Heart left ventricle (tissue), 16 donors: ENCODE measurements at regions not wholly inside any gene's neighbourhood (a gene's known extent, or its start where the extent isn't known, plus 50 kb on each side); places are given as distances from the start of the nearest gene placed in this dataset.
"Not testable (repeated sequence)": the region's sequence is repeated elsewhere in the genome, so short reads cannot be mapped to it uniquely, and the experiment has no call there.

Experiments used
- ATAC-seq, 4 donors: fragments of 200-7000 bp; cut with Tn5 transposase; one replicate each; pipeline ENCODE4 v1.9.1; 2020 to 2022; ENCODE audit warnings: moderate library complexity in 4 of 4, mild to moderate bottlenecking in 3 of 4, moderate number of reproducible peaks in 1 of 4
- DNase-seq, 5 donors: peaks; one replicate each; pipeline ENCODE4 v3.0.0-alpha.2; 2020
- H3K27ac ChIP-seq, 12 donors: fragments of 200-600 bp; sonication (generic) in 4 of 12; one replicate each; pipeline versions ENCODE4 v1.5.0 to v1.8.0; 2016 to 2022; ENCODE audit warnings: mild to moderate bottlenecking in 2 of 12
- H3K27me3 ChIP-seq, 9 donors: fragments of 200-600 bp; sonication (generic) in 2 of 9; one replicate each; pipeline versions ENCODE4 v1.5.1 to v1.8.0; 2016 to 2022; ENCODE audit warnings: mild to moderate bottlenecking in 3 of 9
- H3K36me3 ChIP-seq, 9 donors: fragments of 200-600 bp; sonication (generic) in 2 of 9; one replicate each; pipeline versions ENCODE4 v1.5.0 to v1.8.0; 2018 to 2022; ENCODE audit warnings: mild to moderate bottlenecking in 2 of 9
- H3K4me1 ChIP-seq, 12 donors: fragments of 200-600 bp; sonication (generic) in 4 of 12; one replicate each; pipeline versions ENCODE4 v1.5.0 to v1.8.0; 2016 to 2022; ENCODE audit warnings: mild to moderate bottlenecking in 3 of 12
- H3K4me3 ChIP-seq, 12 donors: fragments of 200-600 bp; sonication (generic) in 4 of 12; one replicate each; pipeline versions ENCODE4 v1.5.0 to v1.8.0; 2017 to 2022; ENCODE audit warnings: mild to moderate bottlenecking in 9 of 12, moderate library complexity in 4 of 12
- H3K9me3 ChIP-seq, 12 donors: fragments of 200-600 bp; sonication (generic) in 4 of 12; one replicate each; pipeline versions ENCODE4 v1.5.0 to v1.8.0; 2016 to 2022; ENCODE audit warnings: mild to moderate bottlenecking in 1 of 12
- CTCF ChIP-seq, 12 donors: fragments of 200-600 bp; sonication (generic) in 4 of 12; IDR thresholded peaks; one replicate each; pipeline versions ENCODE4 v1.5.0 to v1.8.0; 2018 to 2022; ENCODE audit warnings: antibody characterized with exemption in 12 of 12, mild to moderate bottlenecking in 5 of 12
- POLR2A ChIP-seq, 2 donors: fragments of 450-650 bp; IDR thresholded peaks; one replicate each; pipeline ENCODE4 v1.6.1; 2017; ENCODE audit warnings: antibody characterized with exemption in 2 of 2, mild to moderate bottlenecking in 2 of 2, moderate library complexity in 2 of 2
- WGBS, 4 donors: extraction: QIAGEN DNeasy Blood & Tissue Kit in 2 of 4; methylation state at CpG; one replicate each; pipeline versions ENCODE4 v1.1.5 to v1.1.7; 2013 to 2018; 5-methylcytosine and 5-hydroxymethylcytosine counted together
- intact Hi-C, 10 donors: fragments of 100-400 bp; cut with DNase I; formaldehyde crosslinking; loops; one replicate each; pipeline versions ENCODE4 v1.11.1 to v1.14.2; 2022
- donor health status: ischemic (EF 13 %, LVEDD 7.1; RV severe dilation, severe dysfunction).
- donor health status: healthy with polysubstance abuse.
- donor health status: DM: no; HTN: yes; CAD: no.
- donor health status: DM: no; HTN: no; CAD: no.
- donor health status: ischemic (EF 25% LVEDD 6.9; RV normal size, moderate dysfunction).
- donor health status: ischemic (EF 25% LVEDD 5.7; RV mildly dilated, moderate dysfunction).
- donor health status: healthy.
- donor health status: DM: yes; HTN: yes; CAD: no.
- donor health status: ischemic (EF 35%, LVEDD 5.7; RV mildly dilated, moderate dysfunction).
- donor health status: nonischemic (EF 11% LVEDD 7.7; RV severe dilation, severe dysfunction).
- donor health status: DM: yes; HTN: yes; CAD: no.
- donor health status: PGD.
- donor health status: ischemic (EF 29% LVEDD 5.4; RV normal size, mild dysfunction).
- donor health status: nonischemic (EF 23%, LVEDD 6.1; RV moderate dilation, normal function).

GRCh38 chrX:1102786-1103185 lies 109.7 kb downstream of the CRLF2 start:
- Histone ChIP-seq H3K4me3 (no peak overlapping the region), H3K27ac (no peak overlapping the region), H3K36me3 (no peaks in the 10 kb centered on the region), H3K9me3 (peaks cover 0 to 5% (median under 1%) of the 10 kb centered on the region in 12 donors), H3K27me3 (peaks cover 0 to 9% (median 0%) of the 10 kb centered on the region in 9 donors), H3K4me1 (no peaks in the 10 kb centered on the region)
- no peak for TF ChIP-seq CTCF (IDR thresholded peaks at IDR 0.05)
- no peak for TF ChIP-seq POLR2A (IDR thresholded peaks at IDR 0.05)
- intact Hi-C loops, result no loop called here
- ATAC-seq (no peak), DNase-seq (no peak)
- 48 to 73% (median 62%) methylated on average over 2 to 3 of the region's 3 CpGs for WGBS, 4 donors

GRCh38 chrX:1102221-1102620 lies 110.2 kb downstream of the CRLF2 start:
- H3K4me3 ChIP-seq, DNase-seq, H3K36me3 ChIP-seq, H3K27me3 ChIP-seq, H3K4me1 ChIP-seq, intact Hi-C loops, ATAC-seq, H3K27ac ChIP-seq: not testable (repeated sequence)
- H3K9me3 ChIP-seq, result peaks cover 0 to 10% (median 6%) of the 10 kb centered on the region in 12 donors

GRCh38 chrX:1099146-1099770 lies 113.2 kb downstream of the CRLF2 start:
- WGBS, 4 donors, result 76 to 78% (median 77%) methylated on average over 9 of the region's 9 CpGs
- intact Hi-C loops, result no loop called here
- no peak for DNase-seq
- TF ChIP-seq CTCF (IDR thresholded peaks at IDR 0.05) (no peak), POLR2A (IDR thresholded peaks at IDR 0.05) (no peak)
- no peak overlapping the region for H3K4me3 ChIP-seq
- no peaks in the 10 kb centered on the region for H3K27me3 ChIP-seq
- no peaks in the 10 kb centered on the region for H3K36me3 ChIP-seq
- H3K27ac ChIP-seq, result no peak overlapping the region
- H3K4me1 ChIP-seq, result no peaks in the 10 kb centered on the region
- ATAC-seq, result no peak
- H3K9me3 ChIP-seq, result peaks cover 0 to 16% (median 11%) of the 10 kb centered on the region in 12 donors

- no peaks in the 10 kb centered on the region for H3K4me1 ChIP-seq
- ATAC-seq (no peak), DNase-seq (no peak)
- TF ChIP-seq POLR2A (IDR thresholded peaks at IDR 0.05) (no peak), CTCF (IDR thresholded peaks at IDR 0.05) (no peak)
- no peaks in the 10 kb centered on the region for H3K36me3 ChIP-seq
- peaks cover 0 to 16% (median 11%) of the 10 kb centered on the region in 12 donors for H3K9me3 ChIP-seq
- no peak overlapping the region for H3K4me3 ChIP-seq
- intact Hi-C loops, result no loop called here
- 78 to 100% (median 95%) methylated on average over 1 of the region's 1 CpG for WGBS, 4 donors
- H3K27me3 ChIP-seq, result no peaks in the 10 kb centered on the region
- no peak overlapping the region for H3K27ac ChIP-seq
These were observed 115.1 kb downstream of the CRLF2 start for GRCh38 chrX:1097328-1097727.
